Endothelial cell of umbilical vein (primary cell): ENCODE measurements at regions not wholly inside any gene's neighbourhood (a gene's known extent, or its start where the extent isn't known, plus 50 kb on each side); places are given as distances from the start of the nearest gene placed in this dataset.

Source experiments
- BruUV-seq: library from RNA; stranded (reverse); fragments of 400-500 nt; replicated peaks from 2 replicates; lab custom pipeline; 2021; lab: Mats Ljungman, UMichigan
- CTCF ChIA-PET: fragments of 300-600, 350-600 bp; sonication (Branson Sonifier 250); formaldehyde crosslinking; loops from one replicate; lab custom pipeline; 2021; ENCODE audit warnings: antibody characterized with exemption, inconsistent platforms; lab: Charles Lee
- POLR2A ChIA-PET: fragments of 300-600, 350-600 bp; sonication (Branson Sonifier 250); formaldehyde crosslinking; loops from one replicate; lab custom pipeline; 2021; ENCODE audit warnings: antibody characterized with exemption, inconsistent platforms; lab: Charles Lee
- DNase-seq: peaks from one replicate; pipeline ENCODE4 v3.0.0-alpha.2; 2011; ENCODE audit warnings: low read depth, low spot score
- FAIRE-seq: peaks from 2 replicates; lab custom pipeline; 2011; peaks lifted over from hg19 to GRCh38; lab: Jason Lieb, UNC
- H2AFZ ChIP-seq: 2 replicates; pipeline ENCODE4 v1.6.0; 2012; ENCODE audit warnings: low read depth, low read length, control low read depth, inconsistent platforms
- H3K27ac ChIP-seq: 2 replicates; pipeline ENCODE4 v1.5.1; 2011; ENCODE audit warnings: low read depth, mild to moderate bottlenecking, control low read depth, low read length, moderate library complexity; ENCODE audit not compliant: insufficient read depth
- H3K27me3 ChIP-seq, 2 experiments: 2 replicates each; pipeline versions ENCODE4 v1.6.0 to v1.6.1; 2011; ENCODE audit warnings: low read length in 2 of 2, mixed read lengths in 1 of 2; ENCODE audit not compliant: control insufficient read depth in 2 of 2, insufficient read depth in 2 of 2
- H3K36me3 ChIP-seq, 2 experiments: 2 replicates in 1 of 2; 3 replicates in 1 of 2; pipeline ENCODE4 v1.5.1; 2011; ENCODE audit warnings: low read length in 2 of 2, mild to moderate bottlenecking in 1 of 2, moderate library complexity in 1 of 2; ENCODE audit not compliant: control insufficient read depth in 2 of 2, insufficient read depth in 2 of 2; ENCODE audit errors: extremely low read depth in 1 of 2
- H3K4me1 ChIP-seq: 3 replicates; pipeline ENCODE4 v1.5.1; 2011; ENCODE audit warnings: mild to moderate bottlenecking, low read length; ENCODE audit not compliant: control insufficient read depth, insufficient read depth; ENCODE audit errors: extremely low read depth
- H3K4me2 ChIP-seq: 2 replicates; pipeline ENCODE4 v1.6.1; 2011; ENCODE audit warnings: low read length, control low read depth, mixed read lengths; ENCODE audit not compliant: insufficient read depth
- H3K4me3 ChIP-seq, 3 experiments: fragments of 200-600 bp in 1 of 3; sonication (generic), shearing (Covaris generic) in 1 of 3; replicated peaks in 1 of 3; 2 replicates each; pipeline ENCODE4 v1.5.1; 2011 to 2016; ENCODE audit warnings: control low read depth in 3 of 3, low read length in 3 of 3, mild to moderate bottlenecking in 2 of 3, inconsistent platforms in 1 of 3, low read depth in 1 of 3, moderate library complexity in 1 of 3; ENCODE audit not compliant: insufficient read depth in 1 of 3
- H3K79me2 ChIP-seq: 2 replicates; pipeline ENCODE4 v1.6.0; 2012; ENCODE audit warnings: low read length, inconsistent platforms; ENCODE audit not compliant: control insufficient read depth, insufficient read depth
- H3K9ac ChIP-seq: replicated peaks from 2 replicates; pipeline ENCODE3; 2011; ENCODE audit warnings: low read length, control low read depth; ENCODE audit not compliant: insufficient read depth; ENCODE audit errors: extremely low read depth
- H3K9me1 ChIP-seq: replicated peaks from 3 replicates; pipeline ENCODE4 v1.6.0; 2011; ENCODE audit warnings: mild to moderate bottlenecking, low read length; ENCODE audit not compliant: control insufficient read depth, insufficient read depth; ENCODE audit errors: extremely low read depth
- H3K9me3 ChIP-seq: replicated peaks from 2 replicates; pipeline ENCODE4 v1.5.1; 2012; ENCODE audit warnings: low read length, inconsistent platforms; ENCODE audit not compliant: control insufficient read depth, insufficient read depth
- H4K20me1 ChIP-seq: replicated peaks from 2 replicates; pipeline ENCODE3; 2011; ENCODE audit warnings: mild to moderate bottlenecking, low read length; ENCODE audit not compliant: control insufficient read depth, insufficient read depth; ENCODE audit errors: extremely low read depth
- CTCF ChIP-seq, 2 donors: IDR thresholded peaks; 1 replicate in 1 of 2; 2 replicates in 1 of 2; pipeline ENCODE4 v1.5.1; 2011; ENCODE audit warnings: low read length in 2 of 2, mild to moderate bottlenecking in 2 of 2, moderate library complexity in 2 of 2, control low read depth in 1 of 2, inconsistent platforms in 1 of 2, low read depth in 1 of 2; ENCODE audit not compliant: insufficient read depth in 1 of 2; ENCODE audit errors: extremely low read depth in 1 of 2
- EZH2 ChIP-seq: IDR thresholded peaks from 2 replicates; pipeline ENCODE4 v1.6.1; 2012; ENCODE audit warnings: borderline replicate concordance, low read depth, mild to moderate bottlenecking, moderate library complexity, low read length, inconsistent platforms; ENCODE audit not compliant: severe bottlenecking
- FOS ChIP-seq: IDR thresholded peaks from 2 replicates; pipeline ENCODE4 v1.6.1; 2011; ENCODE audit warnings: mild to moderate bottlenecking, low read length, moderate library complexity, borderline replicate concordance; ENCODE audit not compliant: insufficient read depth
- GATA2 ChIP-seq: IDR thresholded peaks from 2 replicates; pipeline ENCODE4 v1.7.0; 2011; ENCODE audit warnings: low read depth, mild to moderate bottlenecking, moderate library complexity, mixed read lengths, low read length; ENCODE audit not compliant: insufficient read length, insufficient read depth
- JUN ChIP-seq: IDR thresholded peaks from 2 replicates; pipeline ENCODE4 v1.6.1; 2011; ENCODE audit warnings: borderline replicate concordance, low read depth; ENCODE audit not compliant: insufficient read length, insufficient read depth
- MYC ChIP-seq: IDR thresholded peaks from one replicate; pipeline ENCODE4 v1.6.1; 2011; ENCODE audit warnings: mild to moderate bottlenecking, low read depth, low read length
- POLR2A ChIP-seq: IDR thresholded peaks from 2 replicates; pipeline ENCODE4 v1.6.1; 2012; ENCODE audit warnings: low read depth, mild to moderate bottlenecking, control low read depth, low read length
- POLR2AphosphoS5 ChIP-seq: IDR thresholded peaks from 2 replicates; pipeline ENCODE4 v1.6.1; 2012; ENCODE audit warnings: low read depth, mild to moderate bottlenecking, control low read depth, low read length, moderate library complexity; ENCODE audit not compliant: insufficient read depth
- dilution Hi-C: fragments of 300-500 bp; cut with MboI; formaldehyde crosslinking; loops from one replicate; pipeline ENCODE4 v1.15.0; 2019; ENCODE audit warnings: low sequenced_read_pairs; ENCODE audit not compliant: extremely low pct_ligation_motif_present
- intact Hi-C: fragments of 100-400 bp; cut with micrococcal nuclease; formaldehyde crosslinking; loops from one replicate; pipeline ENCODE4 v1.10.0; 2022
- TF ChIP-seq, protein P1 (sequence below): IDR thresholded peaks from 2 replicates; pipeline ENCODE4 v1.6.1; 2011; ENCODE audit not compliant: insufficient read depth, insufficient read length

DNA sequence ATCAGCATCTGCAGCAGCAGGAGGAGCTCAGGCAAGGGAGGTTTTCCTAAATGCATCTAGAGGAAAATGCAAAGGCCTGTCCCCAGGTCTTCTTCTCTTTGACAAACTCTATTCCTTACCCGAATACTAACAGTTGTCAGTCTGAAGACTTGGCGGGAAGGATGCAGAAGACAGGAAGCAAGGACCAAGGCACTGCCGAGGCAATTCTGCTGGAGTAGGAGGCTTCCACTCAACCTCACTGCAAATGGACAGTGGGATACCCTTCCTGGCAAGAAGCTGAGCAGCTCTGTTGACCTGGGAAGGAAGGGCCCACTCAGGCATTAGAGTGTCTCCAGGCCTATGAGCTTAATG is 373.0 kb downstream of the CCSER2 start:
- Histone ChIP-seq H3K9me1 (no peaks in the 10 kb centered on the region), H3K27ac (no peak overlapping the region), H3K9ac (no peak overlapping the region), H3K4me3 (no peak overlapping the region), H3K36me3 (no peaks in the 10 kb centered on the region), H3K9me3 (no peaks in the 10 kb centered on the region), H3K79me2 (no peaks in the 10 kb centered on the region), H2AFZ (no peak overlapping the region), H3K27me3 (no peaks in the 10 kb centered on the region), H3K4me1 (no peaks in the 10 kb centered on the region), H4K20me1 (no peaks in the 10 kb centered on the region), H3K4me2 (no peak overlapping the region)
- CTCF ChIA-PET: no interaction called here
- POLR2A ChIA-PET: no interaction called here
- dilution Hi-C loops (no loop called here), intact Hi-C loops (no loop called here)
- BruUV-seq: no TSS peak
- DNase-seq (no peak), FAIRE-seq (no peak)
- TF ChIP-seq EZH2: no peak

DNA sequence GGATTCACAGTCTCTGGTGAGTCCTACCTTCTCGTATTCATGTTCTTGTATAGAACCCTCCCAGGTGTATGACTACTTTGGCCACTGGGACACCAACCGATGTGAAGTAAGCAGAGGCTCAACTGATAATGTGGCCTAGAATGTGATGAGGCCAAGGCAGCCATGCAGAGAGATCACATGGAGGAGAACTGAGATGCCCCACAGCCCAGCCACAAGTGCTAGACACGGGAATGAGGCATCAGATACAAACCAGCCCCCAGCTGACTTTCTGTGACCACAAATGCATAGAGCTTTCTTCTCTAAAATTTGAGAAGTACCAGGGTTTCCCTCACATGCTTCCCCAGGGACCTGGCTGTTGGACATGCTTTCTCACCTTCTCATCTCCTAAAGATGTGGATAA is 375.7 kb downstream of the CCSER2 start:
- Histone ChIP-seq H3K79me2 (no peaks in the 10 kb centered on the region), H3K4me2 (no peak overlapping the region), H3K9me1 (no peaks in the 10 kb centered on the region), H3K4me1 (no peaks in the 10 kb centered on the region), H3K4me3 (no peak overlapping the region), H3K36me3 (no peaks in the 10 kb centered on the region), H2AFZ (no peak overlapping the region), H3K9me3 (no peaks in the 10 kb centered on the region), H4K20me1 (no peaks in the 10 kb centered on the region), H3K27ac (no peak overlapping the region), H3K9ac (no peak overlapping the region), H3K27me3 (no peaks in the 10 kb centered on the region)
- no TSS peak for BruUV-seq
- ChIA-PET CTCF (no interaction called here), POLR2A (no interaction called here)
- no peak for DNase-seq
- FAIRE-seq: no peak
- dilution Hi-C loops: no loop called here
- TF ChIP-seq FOS (no peak), JUN (no peak), GATA2 (no peak), MYC (no peak), CTCF (IDR thresholded peaks at IDR 0.05; ENCODE audit: extremely low read depth in 1 of 2, insufficient read depth in 1 of 2, low read depth in 1 of 2, low read length in 2 of 2) (no peak), EZH2 (no peak), POLR2AphosphoS5 (no peak), POLR2A (no peak)
- TF ChIP-seq, protein P1, sequence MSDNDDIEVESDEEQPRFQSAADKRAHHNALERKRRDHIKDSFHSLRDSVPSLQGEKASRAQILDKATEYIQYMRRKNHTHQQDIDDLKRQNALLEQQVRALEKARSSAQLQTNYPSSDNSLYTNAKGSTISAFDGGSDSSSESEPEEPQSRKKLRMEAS: no peak
- intact Hi-C loops: no loop called here
